RKO (cell line): ENCODE measurements at regions not wholly inside any gene's neighbourhood (a gene's known extent, or its start where the extent isn't known, plus 50 kb on each side); places are given as distances from the start of the nearest gene placed in this dataset.
A peak's percentile ranks its signal among the peaks of the same experiment; 100 is the strongest.
"Not testable (repeated sequence)": the region's sequence is repeated elsewhere in the genome, so short reads cannot be mapped to it uniquely, and the experiment has no call there.

ENCODE experiments used
- DNase-seq: peaks from one replicate; pipeline ENCODE4 v3.0.0-alpha.2; 2016; ENCODE audit warnings: low spot score

DNA sequence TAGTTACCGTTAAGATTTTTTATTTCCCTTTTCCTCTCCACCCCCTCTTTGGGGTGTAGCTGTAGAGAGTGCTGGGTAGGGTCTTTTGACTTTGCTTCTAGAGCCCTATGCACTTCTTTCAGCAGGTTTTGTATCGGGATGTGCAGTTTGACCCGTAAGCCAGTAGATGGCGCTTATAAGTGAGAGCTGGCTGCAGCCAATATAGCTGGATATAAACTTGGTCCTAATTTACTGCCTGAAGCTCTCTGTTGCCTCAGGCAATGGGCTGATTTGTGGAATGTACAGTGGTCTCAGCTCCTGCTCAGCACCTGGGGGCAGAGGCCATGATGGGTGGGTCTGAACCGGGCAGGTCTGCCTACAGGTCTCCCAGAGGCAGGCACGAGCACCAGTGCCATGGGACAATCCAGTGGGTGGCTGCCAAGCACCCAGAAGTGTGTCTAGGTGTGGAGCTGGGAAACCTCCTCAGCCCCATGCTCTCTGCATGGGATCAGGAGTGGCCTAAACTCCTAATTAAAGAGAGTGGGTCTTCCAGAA lies 146.5 kb downstream of the SPANXN1 start:
- DNase-seq, result no peak

DNA sequence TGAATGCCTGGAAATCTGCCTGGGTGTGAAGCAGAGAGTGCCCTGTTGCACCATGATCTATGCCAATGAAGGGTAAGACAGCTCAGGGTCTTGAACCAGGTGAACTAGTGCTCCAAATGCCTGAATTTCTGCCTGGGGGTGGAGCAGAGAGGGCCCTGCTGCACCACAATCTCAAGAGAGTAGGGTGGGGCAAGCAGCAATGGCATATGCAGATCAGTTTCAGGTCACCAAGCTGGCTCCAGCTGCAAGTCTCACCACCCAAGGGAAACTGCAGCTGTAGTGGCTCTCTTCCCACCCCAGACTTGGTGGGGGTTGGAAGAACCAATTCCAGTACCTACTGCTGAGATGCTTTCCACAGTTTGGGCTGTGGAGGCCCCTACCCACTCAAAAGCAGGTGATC lies 147.0 kb downstream of the SPANXN1 start:
- DNase-seq, result no peak

DNA sequence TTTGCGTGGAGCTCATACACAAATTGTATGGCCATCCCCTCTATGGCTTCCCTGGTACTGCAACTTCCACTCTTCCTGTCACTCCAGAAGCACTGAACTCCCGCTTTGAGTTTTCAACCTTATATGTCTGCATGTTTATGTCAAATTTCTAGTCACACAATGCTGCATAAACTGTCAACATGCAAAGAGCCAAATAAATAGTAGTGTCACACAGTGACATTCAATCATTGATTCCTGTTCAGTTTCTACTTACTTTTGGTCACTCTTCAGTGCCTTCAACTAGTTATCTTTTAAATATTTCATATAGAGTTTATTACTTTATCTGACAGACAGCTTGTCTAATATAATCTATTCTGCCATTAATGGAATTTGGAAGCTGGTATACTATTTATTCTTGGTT lies 149.3 kb downstream of the SPANXN1 start:
- no peak for DNase-seq

DNA sequence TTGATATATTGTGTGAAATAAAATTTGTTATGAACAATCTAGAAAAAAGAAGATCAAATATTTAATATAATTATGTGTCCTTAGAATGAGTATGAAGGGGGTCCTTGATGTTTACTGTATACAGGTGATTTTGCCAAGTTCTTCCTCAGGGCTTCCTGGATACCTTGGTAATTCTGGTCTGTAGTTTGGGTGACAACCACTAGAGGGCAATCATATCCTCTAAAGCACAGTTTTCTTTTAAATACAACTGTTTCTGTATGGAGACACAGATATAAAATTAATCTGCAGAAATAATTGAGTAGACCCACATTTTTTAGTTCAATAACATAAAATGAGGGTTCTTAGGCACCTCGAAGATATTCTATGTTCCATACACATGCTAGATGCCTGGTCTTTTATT lies 157.7 kb downstream of the SPANXN1 start:
- peak; percentile 43 for DNase-seq

DNA sequence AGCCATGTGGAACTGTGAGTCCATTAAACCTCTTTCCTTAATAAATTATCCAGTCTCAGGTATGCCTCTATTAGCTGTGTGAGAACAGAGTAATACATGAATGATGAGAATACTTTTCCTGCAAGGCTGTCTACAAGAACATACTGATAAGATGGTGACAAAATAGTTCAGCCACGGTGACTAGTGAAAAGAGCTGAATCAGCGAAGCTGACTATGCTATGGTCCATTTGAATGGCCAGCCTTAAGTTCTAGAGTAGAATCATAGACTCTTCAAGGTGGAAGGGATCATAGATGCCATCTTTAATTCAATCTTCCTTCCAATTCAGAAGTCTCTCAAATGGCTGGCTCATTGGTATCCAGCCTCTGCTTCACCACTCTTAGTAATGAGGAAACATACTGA lies 163.3 kb downstream of the SPANXN1 start:
- no peak for DNase-seq

DNA sequence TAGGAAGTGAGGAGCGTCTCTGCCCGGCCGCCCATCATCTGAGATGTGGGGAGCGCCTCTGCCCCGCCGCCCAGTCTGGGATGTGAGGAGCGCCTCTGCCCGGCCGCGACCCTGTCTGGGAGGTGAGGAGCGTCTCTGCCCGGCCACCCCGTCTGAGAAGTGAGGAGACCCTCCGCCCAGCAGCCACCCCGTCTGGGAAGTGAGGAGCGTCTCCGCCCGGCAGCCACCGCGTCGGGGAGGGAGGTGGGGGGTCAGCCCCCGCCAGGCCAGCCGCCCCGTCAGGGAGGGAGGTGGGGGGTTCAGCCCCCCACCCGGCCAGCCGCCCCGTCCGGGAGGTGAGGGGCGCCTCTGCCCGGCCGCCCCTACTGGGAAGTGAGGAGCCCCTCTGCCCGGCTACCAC lies 188.9 kb downstream of the SPANXN1 start:
- DNase-seq, result not testable (repeated sequence)

DNA sequence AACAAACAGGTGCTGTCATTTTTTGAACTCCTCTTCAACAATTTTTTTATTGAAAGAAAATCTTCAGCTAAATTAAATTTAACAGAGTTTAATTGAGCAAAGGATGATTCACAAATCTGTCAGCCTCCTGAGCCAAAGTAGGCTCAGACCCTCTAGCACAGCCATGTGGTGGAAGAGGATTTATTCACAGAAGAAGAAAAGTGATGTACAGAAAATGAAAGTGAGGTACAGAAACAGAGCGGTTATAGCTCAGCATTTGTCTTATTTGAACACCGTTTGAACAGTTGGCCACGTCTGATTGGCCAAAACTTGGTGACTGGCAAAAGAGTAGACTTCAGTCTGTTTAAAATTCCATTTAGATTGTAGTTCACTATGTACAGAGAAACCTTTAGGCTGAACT lies 217.3 kb downstream of the SPANXN1 start:
- DNase-seq, result no peak

DNA sequence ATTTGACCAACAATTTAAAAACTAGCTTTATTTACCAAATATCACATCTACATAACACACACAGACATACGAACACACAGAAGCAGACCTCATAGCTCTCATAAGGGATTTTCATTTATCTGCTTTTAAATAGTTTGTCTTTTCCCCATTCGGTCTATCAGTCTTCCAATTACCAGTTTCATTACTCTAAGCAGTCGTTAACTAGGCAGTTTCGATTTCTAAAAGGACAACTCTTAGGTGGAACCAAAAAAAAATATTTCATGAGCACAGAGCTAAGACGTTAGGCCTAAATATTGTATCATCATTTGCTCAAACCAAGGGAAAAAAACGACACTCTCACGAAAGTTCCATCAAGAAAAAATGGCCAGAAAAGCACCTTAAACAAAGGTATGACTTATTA lies 228.4 kb downstream of the SPANXN1 start:
- no peak for DNase-seq

DNA sequence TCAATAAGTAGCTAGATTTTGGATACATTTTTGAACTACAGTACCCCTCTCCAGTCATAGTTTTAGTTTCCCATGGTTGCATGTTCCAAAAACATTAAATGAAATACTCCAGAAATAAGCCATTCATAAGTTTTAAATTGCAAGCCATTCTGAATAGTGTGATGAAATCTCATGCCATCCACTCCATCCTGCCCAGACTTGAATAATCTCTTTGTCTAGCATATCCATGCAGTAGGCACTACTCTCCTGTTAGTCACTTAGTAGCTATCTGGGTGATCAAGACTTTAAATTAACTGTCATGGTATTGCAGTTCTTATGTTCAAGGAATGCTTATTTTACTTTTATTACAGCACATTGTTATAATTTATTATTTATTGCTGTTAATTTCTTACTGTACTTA lies 237.4 kb downstream of the SPANXN1 start:
- DNase-seq, result no peak

DNA sequence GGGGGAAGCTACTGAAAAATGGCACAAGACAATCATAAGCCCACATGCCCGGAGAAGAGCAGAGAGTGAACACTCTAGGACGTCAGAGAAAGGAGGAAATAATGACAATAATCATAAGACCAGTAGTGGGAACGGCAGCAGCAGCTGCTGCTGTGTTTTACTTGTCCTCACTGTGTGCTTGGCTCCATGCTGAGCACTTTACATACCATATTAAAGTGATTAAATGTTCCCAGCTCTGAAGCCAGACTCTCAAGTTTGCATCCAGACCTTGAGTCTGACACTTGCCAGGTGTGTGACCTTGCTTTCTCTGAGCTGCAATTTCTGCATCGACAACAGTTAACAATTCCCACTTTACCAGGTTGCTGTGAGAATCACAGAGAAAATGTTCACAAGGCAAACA lies 255.4 kb downstream of the SPANXN1 start:
- no peak for DNase-seq

DNA sequence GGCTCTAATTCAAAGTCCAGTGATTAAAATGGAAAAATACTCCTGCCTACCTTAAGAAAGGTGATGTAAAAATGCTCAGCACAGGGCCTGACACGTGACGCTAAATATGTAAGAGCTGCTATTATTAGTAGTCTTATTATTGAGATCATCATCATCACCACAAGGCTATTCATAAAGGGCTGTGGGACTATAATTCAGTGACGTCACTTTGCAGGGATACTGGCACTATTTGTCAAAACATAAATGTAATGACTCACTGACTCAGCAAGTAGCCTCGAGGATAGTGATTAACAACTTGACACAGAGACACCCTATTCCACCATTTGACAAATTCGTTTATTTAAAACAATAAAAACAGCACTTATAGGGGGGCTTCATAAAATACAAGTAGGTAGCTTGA lies 258.9 kb downstream of the SPANXN1 start:
- DNase-seq, result no peak

DNA sequence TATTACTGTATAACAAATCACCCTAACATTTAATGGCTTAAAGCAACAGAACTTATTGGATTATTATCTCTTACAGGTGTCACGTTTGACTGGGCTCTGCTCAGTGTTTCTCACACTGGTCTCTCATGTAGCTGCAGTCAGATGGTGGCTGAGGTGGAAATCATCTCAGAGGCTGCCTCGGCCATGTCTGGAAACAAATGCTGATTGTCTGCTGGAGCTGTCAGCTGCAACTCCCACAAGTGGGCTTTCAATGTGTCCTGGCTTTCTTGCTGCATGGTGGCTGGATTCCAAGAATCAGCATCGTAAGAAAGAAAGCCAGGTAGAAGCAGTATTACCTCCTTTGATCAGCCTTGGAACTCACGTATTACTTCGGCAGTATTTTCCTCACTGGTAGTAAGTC lies 277.6 kb downstream of the SPANXN1 start:
- no peak for DNase-seq

DNA sequence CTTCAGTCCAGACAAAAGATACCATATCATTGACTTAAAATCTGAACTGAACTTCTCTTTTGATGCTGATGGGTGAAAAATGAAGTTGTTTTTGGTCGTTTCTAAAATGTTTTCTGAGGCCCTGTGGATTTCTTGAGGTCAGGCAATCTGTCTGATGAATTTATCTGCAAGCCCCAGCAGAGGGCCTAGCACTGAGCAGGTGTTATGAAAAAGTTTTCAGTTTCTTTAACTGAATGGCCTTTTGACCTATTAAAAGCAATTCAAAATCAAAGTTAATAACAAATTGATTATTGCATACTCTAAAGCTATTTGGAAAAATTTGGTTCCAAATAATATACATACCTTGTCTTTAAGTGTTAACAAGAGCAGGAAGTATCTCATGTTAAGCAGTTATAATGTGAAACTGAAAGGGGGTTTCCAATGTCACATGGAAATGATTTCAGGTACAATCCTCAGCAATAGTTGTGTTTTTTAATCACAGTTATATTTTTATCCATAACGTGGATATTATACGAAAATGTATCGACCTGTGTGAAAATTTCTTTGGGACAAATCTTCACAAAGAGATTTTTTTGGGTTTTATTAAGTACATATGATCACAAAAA lies 285.0 kb downstream of the SPANXN1 start:
- no peak for DNase-seq

DNA sequence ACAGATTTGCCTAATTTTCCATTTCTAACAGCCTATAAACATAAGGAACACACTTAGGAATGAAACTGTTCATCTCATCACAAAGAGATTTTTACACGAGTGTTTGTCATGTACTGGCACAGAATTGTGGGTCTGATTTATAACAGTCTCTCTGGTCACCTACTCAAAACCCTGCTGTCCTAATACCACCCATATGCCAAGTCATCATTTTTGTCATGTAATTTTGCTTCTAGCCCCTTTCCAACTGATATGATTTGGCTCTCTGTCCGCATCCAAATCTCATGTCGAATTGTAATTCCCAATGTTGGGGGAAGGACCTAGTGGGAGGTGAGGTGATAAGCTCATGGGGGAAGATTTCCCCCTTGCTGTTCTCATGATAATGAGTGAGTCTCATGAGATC lies 284.1 kb upstream of the SLITRK2 start:
- no peak for DNase-seq

DNA sequence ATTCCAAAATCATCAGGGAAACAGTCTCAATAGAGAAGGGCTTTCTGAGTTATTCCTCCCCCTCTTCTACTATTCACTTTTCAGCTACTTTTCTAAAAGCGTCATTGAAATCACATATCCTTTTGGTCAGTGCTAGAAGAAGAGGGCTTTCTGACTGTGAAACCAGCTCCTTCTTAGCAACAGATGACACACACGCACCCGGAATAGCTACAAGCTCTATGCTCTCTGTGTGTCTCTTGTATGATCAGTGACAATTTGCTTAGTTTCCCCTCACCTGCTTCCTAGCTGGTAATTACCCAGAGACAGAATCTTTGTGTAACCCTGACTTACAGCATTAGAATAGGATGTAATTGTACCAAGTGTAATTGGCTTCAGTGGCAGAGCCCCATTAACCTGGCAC lies 268.1 kb upstream of the SLITRK2 start:
- DNase-seq, result no peak

DNA sequence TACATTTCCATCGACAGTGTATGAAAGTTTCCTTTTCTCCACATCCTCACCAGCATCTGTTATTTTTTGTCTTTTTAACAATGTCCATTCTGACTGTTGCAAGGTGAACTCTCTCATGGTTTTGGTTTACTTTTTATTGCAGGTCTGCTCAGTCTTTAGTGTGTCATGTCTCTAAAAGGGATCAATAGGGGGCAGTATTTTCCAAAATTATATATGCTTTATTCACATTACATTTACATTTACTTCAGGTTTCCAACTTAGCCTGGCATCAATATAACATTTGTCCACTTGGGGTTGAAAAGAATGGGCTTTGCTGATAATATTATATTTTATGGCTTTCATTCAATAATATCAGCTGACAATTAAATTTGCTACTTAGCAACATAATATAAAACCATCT lies 265.0 kb upstream of the SLITRK2 start:
- DNase-seq, result no peak

DNA sequence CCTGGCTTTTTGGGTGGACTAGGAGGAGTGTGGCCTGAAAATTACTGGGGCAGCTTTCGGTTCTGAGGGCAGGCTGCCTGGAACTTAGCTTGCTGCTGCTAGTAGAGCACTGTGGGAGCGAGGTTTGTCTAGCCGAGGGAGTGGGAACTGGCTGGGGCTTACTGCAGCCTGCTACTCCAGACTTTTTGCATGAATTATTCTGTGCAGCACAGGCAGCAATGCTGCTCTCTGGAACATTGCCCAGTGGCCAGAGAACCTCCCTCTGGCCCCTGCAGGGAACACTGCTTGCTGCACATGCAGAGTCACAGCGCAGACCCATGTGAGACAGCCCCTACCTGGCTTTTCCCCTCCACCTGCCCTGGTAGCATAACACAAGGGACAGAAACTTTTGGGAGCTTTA lies 263.9 kb upstream of the SLITRK2 start:
- DNase-seq, result no peak

DNA sequence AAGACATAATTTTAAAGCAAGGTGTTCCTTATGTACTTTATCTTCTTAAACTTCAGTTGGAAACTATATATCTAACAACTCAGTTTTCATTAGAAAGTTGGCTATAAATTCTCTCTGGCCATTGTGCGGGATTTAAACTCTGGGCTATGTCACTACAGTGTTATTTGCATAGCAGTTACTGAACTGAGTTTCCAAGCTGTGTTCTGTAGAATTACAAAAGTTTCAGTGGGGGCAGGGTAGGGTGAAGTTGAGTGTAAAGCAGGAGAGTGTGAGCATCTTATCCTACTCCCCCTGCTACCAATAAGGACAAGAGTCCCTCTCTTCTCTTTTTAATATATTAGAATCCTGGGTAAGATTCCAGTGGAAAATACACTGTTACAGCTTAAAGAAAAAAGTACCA lies 254.5 kb upstream of the SLITRK2 start:
- DNase-seq, result no peak

DNA sequence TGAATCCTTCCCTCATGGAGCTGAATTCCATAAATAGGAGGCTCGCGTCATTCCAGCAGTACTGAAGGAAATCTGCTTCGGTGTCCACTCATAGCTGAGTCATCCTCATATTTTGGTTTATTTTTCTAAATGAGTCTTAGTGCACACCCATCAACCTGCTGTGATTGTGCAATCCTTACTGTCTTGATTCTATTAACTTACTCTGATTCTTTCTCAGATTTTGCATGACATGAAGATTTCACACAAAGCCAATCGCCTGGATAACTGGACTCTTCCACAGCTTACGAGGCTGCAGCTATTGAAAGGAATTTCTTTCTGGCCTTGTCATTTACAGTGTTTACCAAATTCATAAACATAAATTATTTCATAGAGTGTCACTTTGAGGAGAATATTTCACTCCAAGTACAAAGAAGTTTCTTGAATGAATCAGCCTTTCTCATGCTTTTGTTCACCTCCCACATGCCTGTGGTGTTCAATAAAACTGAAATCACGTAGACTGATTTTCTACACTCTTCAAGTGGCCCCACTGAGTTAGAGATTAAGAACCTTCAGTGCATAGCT lies 207.6 kb upstream of the SLITRK2 start:
- peak; percentile 50 for DNase-seq

DNA sequence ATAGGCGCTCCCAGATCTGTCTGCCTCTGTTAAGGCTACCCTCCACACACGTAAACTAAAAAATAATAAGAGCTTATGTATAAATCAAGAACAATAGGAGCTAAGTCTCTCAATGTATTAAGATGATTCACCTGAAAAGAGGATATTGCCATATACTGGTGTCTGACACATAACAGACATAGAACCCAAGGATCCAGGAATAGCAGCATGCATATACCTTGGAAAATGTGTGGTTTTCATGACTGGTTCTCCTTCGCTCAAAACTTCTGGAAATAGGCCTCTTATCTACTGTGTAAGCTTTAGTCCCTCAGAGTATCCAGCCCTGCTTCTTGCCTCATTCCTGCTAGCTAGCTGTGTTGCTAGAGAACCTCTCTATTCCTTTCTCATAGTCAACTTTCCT lies 203.7 kb upstream of the SLITRK2 start:
- no peak for DNase-seq

DNA sequence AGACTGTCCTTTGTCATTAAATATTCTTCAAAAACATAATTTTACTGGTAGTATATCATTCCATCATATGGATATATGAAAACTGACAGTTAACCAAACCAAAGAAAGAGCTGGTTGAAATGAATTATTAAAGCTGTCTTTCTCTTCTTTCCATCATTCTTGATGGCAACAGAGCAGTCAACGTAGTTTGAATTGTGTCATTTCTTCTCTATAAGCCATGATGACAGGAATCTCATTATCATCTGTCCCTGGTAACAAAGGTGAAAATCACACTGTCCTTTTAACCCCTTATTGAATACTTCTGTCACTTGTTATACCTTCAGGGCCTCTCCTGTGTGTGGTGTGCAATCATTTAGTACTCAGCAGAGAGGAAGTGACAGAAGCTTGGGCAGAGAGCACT lies 197.0 kb upstream of the SLITRK2 start:
- no peak for DNase-seq

DNA sequence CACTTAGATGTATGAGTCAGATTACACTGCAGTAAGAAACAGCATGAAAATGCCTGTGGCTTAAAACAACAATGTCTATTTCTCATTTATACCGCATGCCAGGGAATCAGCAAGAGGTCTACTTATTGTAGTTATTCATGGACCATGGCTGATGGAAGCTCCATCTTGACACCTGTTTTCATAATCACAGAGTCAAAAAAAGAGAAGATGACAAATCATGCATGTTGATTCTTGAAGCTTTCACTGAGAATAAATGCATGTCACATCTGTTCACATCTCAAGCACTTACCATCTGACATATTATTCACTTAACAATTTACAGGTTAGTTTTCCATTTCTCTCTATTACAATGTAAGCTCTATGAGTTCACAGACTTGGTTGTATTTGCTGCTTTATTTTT lies 194.2 kb upstream of the SLITRK2 start:
- DNase-seq, result no peak

DNA sequence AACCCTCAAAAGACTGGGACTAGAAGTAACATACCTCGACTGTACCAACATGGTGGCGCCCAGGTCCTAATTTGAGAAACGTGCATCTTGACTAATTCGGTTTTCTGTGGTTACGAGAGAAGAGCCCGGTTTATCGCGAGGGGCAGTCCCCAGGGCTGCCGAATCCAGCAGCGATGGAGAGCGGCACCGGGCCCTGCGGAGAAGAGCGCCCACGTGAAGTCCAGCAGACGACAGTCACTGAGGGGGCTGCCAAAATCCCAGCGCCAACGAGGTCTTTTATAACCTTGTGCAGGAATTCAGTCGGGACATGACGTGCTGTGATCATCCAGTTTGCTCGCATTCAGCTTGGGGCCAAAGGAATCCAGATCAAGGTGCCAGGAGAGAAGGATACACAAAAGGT lies 187.5 kb upstream of the SLITRK2 start:
- DNase-seq, result no peak

DNA sequence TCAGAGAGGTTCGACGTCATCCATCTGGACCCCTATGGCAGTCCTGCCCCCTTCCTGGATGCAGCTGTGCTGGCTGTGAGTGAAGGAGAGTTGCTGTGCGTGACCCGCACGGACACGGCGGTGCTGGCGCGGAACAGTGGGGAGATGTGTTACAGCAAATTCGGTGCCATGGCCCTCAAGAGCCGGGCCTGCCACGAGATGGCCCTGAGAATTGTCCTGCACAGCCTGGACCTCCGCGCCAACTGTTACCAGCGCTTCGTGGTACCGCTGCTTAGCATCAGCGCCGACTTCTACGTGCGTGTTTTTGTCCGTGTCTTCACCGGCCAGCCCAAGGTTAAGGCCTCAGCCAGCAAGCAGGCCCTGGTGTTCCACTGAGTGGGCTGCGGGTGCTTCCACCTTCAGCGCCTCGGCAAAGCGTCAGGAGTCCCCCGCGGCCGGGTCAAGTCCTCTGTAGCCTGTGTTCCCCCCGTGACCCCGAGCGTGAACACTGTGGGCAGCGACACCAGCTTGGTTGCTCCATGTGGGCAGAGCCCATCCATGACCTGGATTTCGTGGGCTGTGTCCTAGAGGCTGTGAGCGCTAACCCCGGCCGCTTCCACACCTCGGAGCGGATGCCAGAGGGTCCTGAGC lies 186.7 kb upstream of the SLITRK2 start:
- DNase-seq, result no peak
